ENCODE measurements at regions not wholly inside any gene's neighbourhood (a gene's known extent, or its start where the extent isn't known, plus 50 kb on each side); places are given as distances from the start of the nearest gene placed in this dataset.

- TF ChIP-seq ATF2 (IDR thresholded peaks at IDR 0.05; ENCODE audit: low read length) (no peak), SUZ12 (IDR thresholded peaks at IDR 0.05; ENCODE audit: low read length) (no peak)
- TF ChIP-seq, protein P1, sequence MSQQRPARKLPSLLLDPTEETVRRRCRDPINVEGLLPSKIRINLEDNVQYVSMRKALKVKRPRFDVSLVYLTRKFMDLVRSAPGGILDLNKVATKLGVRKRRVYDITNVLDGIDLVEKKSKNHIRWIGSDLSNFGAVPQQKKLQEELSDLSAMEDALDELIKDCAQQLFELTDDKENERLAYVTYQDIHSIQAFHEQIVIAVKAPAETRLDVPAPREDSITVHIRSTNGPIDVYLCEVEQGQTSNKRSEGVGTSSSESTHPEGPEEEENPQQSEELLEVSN (IDR thresholded peaks at IDR 0.05): no peak
These were observed 172.1 kb downstream of the PRKX start (continued) for GRCh38 chrX:3541336-3541735.

Data from H1 (cell line).